H1 (cell line): ENCODE measurements at regions not wholly inside any gene's neighbourhood (a gene's known extent, or its start where the extent isn't known, plus 50 kb on each side); places are given as distances from the start of the nearest gene placed in this dataset.

Experiments used
- CTCF ChIA-PET: fragments of 300-600 bp; sonication (Branson Sonifier 250); formaldehyde crosslinking; loops from one replicate; lab custom pipeline; 2021; ENCODE audit not compliant: partially characterized antibody; lab: Charles Lee
- POLR2A ChIA-PET: fragments of 300-600 bp; sonication (Branson Sonifier 250); formaldehyde crosslinking; loops from one replicate; lab custom pipeline; 2021; ENCODE audit warnings: inconsistent platforms; ENCODE audit not compliant: partially characterized antibody; lab: Charles Lee
- DNase-seq, 2 experiments: peaks; one replicate each; pipeline versions ENCODE4 v3.0.0 to v3.0.0-alpha.2; 2010 to 2022; ENCODE audit warnings: low spot score in 2 of 2, low read depth in 1 of 2, mixed read lengths in 1 of 2
- FAIRE-seq: peaks from 2 replicates; lab custom pipeline; 2011; peaks lifted over from hg19 to GRCh38; lab: Jason Lieb, UNC
- H2AFZ ChIP-seq: 2 replicates; pipeline ENCODE4 v1.8.1; 2012; ENCODE audit warnings: low read length, inconsistent platforms
- H2AK5ac ChIP-seq: 2 replicates; pipeline ENCODE4 v1.6.1; 2013; ENCODE audit warnings: low read depth, low read length
- H2BK120ac ChIP-seq: replicated peaks from 2 replicates; pipeline ENCODE3; 2013; ENCODE audit warnings: low read depth, low read length, inconsistent platforms
- H2BK12ac ChIP-seq: 2 replicates; pipeline ENCODE4 v1.6.1; 2013; ENCODE audit warnings: low read depth, low read length
- H2BK15ac ChIP-seq: 2 replicates; pipeline ENCODE4 v1.6.1; 2013; ENCODE audit warnings: low read length
- H2BK20ac ChIP-seq: 2 replicates; pipeline ENCODE4 v1.6.1; 2013; ENCODE audit warnings: low read length
- H2BK5ac ChIP-seq: 2 replicates; pipeline ENCODE4 v1.6.1; 2013; ENCODE audit warnings: low read depth, low read length
- H3K14ac ChIP-seq: 2 replicates; pipeline ENCODE4 v1.6.1; 2013; ENCODE audit warnings: inconsistent platforms; ENCODE audit not compliant: insufficient read length
- H3K18ac ChIP-seq: 2 replicates; pipeline ENCODE4 v1.6.1; 2013; ENCODE audit warnings: low read length; ENCODE audit errors: extremely low read depth
- H3K23ac ChIP-seq: 2 replicates; pipeline ENCODE4 v1.6.1; 2013; ENCODE audit warnings: inconsistent platforms; ENCODE audit not compliant: insufficient read length
- H3K23me2 ChIP-seq: 2 replicates; pipeline ENCODE4 v1.6.1; 2013; ENCODE audit warnings: low read depth, low read length
- H3K27ac ChIP-seq: 2 replicates; pipeline ENCODE4 v1.6.1; 2011; ENCODE audit warnings: low read depth, low read length, inconsistent platforms
- H3K27me3 ChIP-seq, 4 experiments: replicated peaks in 1 of 4; 1 replicate in 1 of 4; 2 replicates in 3 of 4; pipeline versions ENCODE4 v1.6.1 to v1.8.1; 2011 to 2013; ENCODE audit warnings: low read length in 3 of 4, mild to moderate bottlenecking in 3 of 4, inconsistent platforms in 2 of 4, mixed read lengths in 2 of 4, moderate library complexity in 1 of 4; ENCODE audit not compliant: control insufficient read depth in 3 of 4, insufficient read depth in 3 of 4; ENCODE audit errors: extremely low read depth in 1 of 4
- H3K36me3 ChIP-seq, 4 experiments: 2 replicates each; pipeline versions ENCODE4 v1.6.1 to v1.8.1; 2011 to 2013; ENCODE audit warnings: mild to moderate bottlenecking in 4 of 4, low read length in 3 of 4, moderate library complexity in 2 of 4, control low read depth in 1 of 4, inconsistent platforms in 1 of 4; ENCODE audit not compliant: insufficient read depth in 4 of 4, control insufficient read depth in 2 of 4
- H3K4ac ChIP-seq: replicated peaks from 2 replicates; pipeline ENCODE3; 2013; ENCODE audit warnings: low read length, low read depth, mixed read lengths, inconsistent platforms; ENCODE audit not compliant: insufficient read length
- H3K4me1 ChIP-seq, 4 experiments: replicated peaks in 1 of 4; 1 replicate in 1 of 4; 2 replicates in 3 of 4; pipeline versions ENCODE4 v1.6.1 to v1.8.1; 2011 to 2013; ENCODE audit warnings: low read length in 3 of 4, inconsistent platforms in 2 of 4, mixed read lengths in 1 of 4; ENCODE audit not compliant: insufficient read depth in 4 of 4, control insufficient read depth in 3 of 4
- H3K4me2 ChIP-seq, 2 experiments: 2 replicates each; pipeline versions ENCODE4 v1.6.1 to v1.8.1; 2011 to 2013; ENCODE audit warnings: low read depth in 2 of 2, low read length in 2 of 2, control low read depth in 1 of 2, inconsistent platforms in 1 of 2, mild to moderate bottlenecking in 1 of 2; ENCODE audit not compliant: insufficient read depth in 1 of 2
- H3K4me3 ChIP-seq, 4 experiments: fragments of 200-600, 300-600 bp in 1 of 4; sonication (generic), shearing (Covaris generic), sonication (Bioruptor Twin) in 1 of 4; 2 replicates each; pipeline versions ENCODE4 v1.5.1 to v1.8.1; 2011 to 2016; ENCODE audit warnings: low read length in 4 of 4, low read depth in 3 of 4, control low read depth in 2 of 4, inconsistent platforms in 2 of 4, mild to moderate bottlenecking in 2 of 4, mixed read lengths in 1 of 4, moderate library complexity in 1 of 4; ENCODE audit not compliant: insufficient read depth in 2 of 4; ENCODE audit errors: extremely low read depth in 1 of 4
- H3K56ac ChIP-seq: replicated peaks from 2 replicates; pipeline ENCODE3; 2013; ENCODE audit warnings: low read depth, mild to moderate bottlenecking, mixed read lengths, low read length, inconsistent platforms; ENCODE audit not compliant: insufficient read length
- H3K79me1 ChIP-seq: 2 replicates; pipeline ENCODE4 v1.6.1; 2013; ENCODE audit warnings: low read depth, low read length, control low read depth
- H3K79me2 ChIP-seq, 2 experiments: 2 replicates each; pipeline versions ENCODE4 v1.6.1 to v1.8.1; 2012 to 2013; ENCODE audit warnings: low read length in 2 of 2, mild to moderate bottlenecking in 2 of 2, inconsistent platforms in 1 of 2; ENCODE audit not compliant: insufficient read depth in 2 of 2, control insufficient read depth in 1 of 2
- H3K9ac ChIP-seq, 4 experiments: replicated peaks in 1 of 4; 1 replicate in 1 of 4; 2 replicates in 3 of 4; pipeline versions ENCODE4 v1.6.1 to v1.8.1; 2011 to 2013; ENCODE audit warnings: low read depth in 3 of 4, low read length in 3 of 4, control low read depth in 2 of 4, mild to moderate bottlenecking in 2 of 4, moderate library complexity in 2 of 4, inconsistent platforms in 1 of 4; ENCODE audit errors: extremely low read depth in 1 of 4
- H3K9me3 ChIP-seq, 2 experiments: 2 replicates each; pipeline versions ENCODE4 v1.6.1 to v1.8.1; 2012 to 2013; ENCODE audit warnings: mild to moderate bottlenecking in 2 of 2, moderate library complexity in 2 of 2, control low read depth in 1 of 2, inconsistent platforms in 1 of 2, low read depth in 1 of 2, low read length in 1 of 2, mixed read lengths in 1 of 2; ENCODE audit not compliant: insufficient read depth in 2 of 2
- H4K20me1 ChIP-seq, 2 experiments: replicated peaks in 1 of 2; 2 replicates each; pipeline versions ENCODE3 to v1.8.1; 2011 to 2013; ENCODE audit warnings: inconsistent platforms in 2 of 2, low read length in 2 of 2, mild to moderate bottlenecking in 1 of 2; ENCODE audit not compliant: insufficient read depth in 2 of 2, control insufficient read depth in 1 of 2
- H4K5ac ChIP-seq: 2 replicates; pipeline ENCODE4 v1.6.1; 2013; ENCODE audit warnings: low read length, low read depth, mixed read lengths, inconsistent platforms; ENCODE audit not compliant: insufficient read length
- H4K8ac ChIP-seq: 2 replicates; pipeline ENCODE4 v1.8.0; 2013; ENCODE audit warnings: mild to moderate bottlenecking, moderate library complexity, low read length, inconsistent platforms; ENCODE audit not compliant: insufficient read depth; ENCODE audit errors: extremely low read depth
- H4K91ac ChIP-seq: replicated peaks from 2 replicates; pipeline ENCODE3; 2013; ENCODE audit warnings: low read length, mixed read lengths, inconsistent platforms; ENCODE audit not compliant: insufficient read length
- BACH1 ChIP-seq: IDR thresholded peaks from 2 replicates; pipeline ENCODE4 v1.6.1; 2012; ENCODE audit warnings: low read length, improper control_type of control experiment
- BCL11A ChIP-seq, 2 experiments: IDR thresholded peaks; one replicate each; pipeline ENCODE4 v1.6.1; 2011; ENCODE audit warnings: low read depth in 2 of 2, low read length in 2 of 2, mild to moderate bottlenecking in 2 of 2
- PHF8 ChIP-seq: fragments of 200-600 bp; sonication (generic); conservative IDR thresholded peaks from 2 replicates; pipeline ENCODE4 v1.7.1; 2012; ENCODE audit warnings: low read depth, mild to moderate bottlenecking, inconsistent platforms, low read length, moderate library complexity
- POU5F1 ChIP-seq: IDR thresholded peaks from 2 replicates; pipeline ENCODE4 v1.6.1; 2011; ENCODE audit warnings: low read depth, mild to moderate bottlenecking, low read length, moderate library complexity
- SIN3A ChIP-seq, 2 experiments: IDR thresholded peaks in 1 of 2; conservative IDR thresholded peaks in 1 of 2; 2 replicates each; pipeline ENCODE4 v1.6.1; 2011 to 2012; ENCODE audit warnings: low read length in 2 of 2, improper control_type of control experiment in 1 of 2, low read depth in 1 of 2, mild to moderate bottlenecking in 1 of 2
- WGBS, 2 experiments: shearing (Covaris generic) in 1 of 2; methylation state at CpG; one replicate each; pipeline versions ENCODE4 v1.1.6 to v1.1.7; 2013 to 2015; ENCODE audit warnings: low lambda C conversion rate in 2 of 2, mixed read lengths in 2 of 2, inconsistent platforms in 1 of 2, low coverage in 1 of 2, missing lambda C conversion rate in 1 of 2; ENCODE audit not compliant: insufficient replicate concordance in 2 of 2, insufficient coverage in 1 of 2, insufficient read length in 1 of 2; ENCODE audit errors: extremely low coverage in 1 of 2, missing lambda C conversion rate in 1 of 2; 5-methylcytosine and 5-hydroxymethylcytosine counted together

DNA sequence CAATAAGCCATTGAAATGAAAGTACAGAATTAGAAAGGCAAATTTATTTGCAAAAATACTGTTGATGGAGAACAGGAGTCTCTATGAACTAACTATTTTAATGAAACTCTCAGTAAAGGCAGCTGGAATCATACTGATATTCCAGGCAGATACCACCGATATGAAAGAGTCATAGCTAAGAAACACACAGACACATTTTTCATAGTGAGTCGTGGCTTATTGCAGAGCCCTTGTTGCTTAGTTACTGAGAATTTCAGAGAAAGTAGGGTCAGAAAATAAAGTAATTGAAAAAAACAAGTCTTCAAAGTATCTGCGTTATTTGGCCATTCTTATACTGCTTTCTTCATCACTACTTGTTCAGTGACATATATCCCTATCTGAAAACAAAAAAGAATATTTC lies 1890.9 kb downstream of the PCDH9 start:
- no peaks in the 10 kb centered on the region for H3K36me3 ChIP-seq
- H2BK20ac ChIP-seq: no peak overlapping the region
- CTCF ChIA-PET: no interaction called here
- no peaks in the 10 kb centered on the region for H3K79me2 ChIP-seq
- no peak overlapping the region for H2BK15ac ChIP-seq
- no peak overlapping the region for H3K4ac ChIP-seq
- no peak overlapping the region for H2BK12ac ChIP-seq
- H3K23ac ChIP-seq: no peak overlapping the region
- no peak overlapping the region for H2AK5ac ChIP-seq
- POLR2A ChIA-PET: no interaction called here
- H3K14ac ChIP-seq: no peak overlapping the region
- H3K4me1 ChIP-seq: no peaks in the 10 kb centered on the region
- H2BK5ac ChIP-seq: no peak overlapping the region
- DNase-seq: no peak
- no peak overlapping the region for H4K5ac ChIP-seq
- no peak overlapping the region for H3K27ac ChIP-seq
- no peak overlapping the region for H2AFZ ChIP-seq
- no peaks in the 10 kb centered on the region for H3K23me2 ChIP-seq
- no peak overlapping the region for H4K8ac ChIP-seq
- no peak overlapping the region for H3K9ac ChIP-seq
- no peak overlapping the region for H3K56ac ChIP-seq
- FAIRE-seq: no peak
- H4K20me1 ChIP-seq: no peaks in the 10 kb centered on the region
- H3K18ac ChIP-seq: no peak overlapping the region
- H3K79me1 ChIP-seq: no peaks in the 10 kb centered on the region
- 81% methylated on average over 3 of the region's 3 CpGs; no CpG with 5 or more reads in 1 of the 2 experiments for WGBS, 2 experiments
- no peak overlapping the region for H3K4me2 ChIP-seq
- no peak overlapping the region for H3K4me3 ChIP-seq
- H4K91ac ChIP-seq: no peak overlapping the region
- TF ChIP-seq POU5F1: no peak
- no peak for TF ChIP-seq BACH1
- no peak for TF ChIP-seq PHF8
- TF ChIP-seq SIN3A (conservative IDR thresholded peaks at IDR 0.05 in 1 of 2, IDR thresholded peaks at IDR 0.05 in 1 of 2; ENCODE audit: low read depth in 1 of 2, low read length in 2 of 2): no peak
- TF ChIP-seq BCL11A (IDR thresholded peaks at IDR 0.05; ENCODE audit: low read depth in 2 of 2, low read length in 2 of 2): no peak
- H3K9me3 ChIP-seq: no peaks in the 10 kb centered on the region
- no peak overlapping the region for H2BK120ac ChIP-seq
- H3K27me3 ChIP-seq: no peaks in the 10 kb centered on the region
